Testis (tissue), 2 donors: ENCODE measurements at regions not wholly inside any gene's neighbourhood (a gene's known extent, or its start where the extent isn't known, plus 50 kb on each side); places are given as distances from the start of the nearest gene placed in this dataset.

Source experiments
- POLR2A ChIP-seq: fragments of 450-650 bp; IDR thresholded peaks from one replicate; pipeline ENCODE4 v1.6.1; 2017; ENCODE audit warnings: antibody characterized with exemption, mild to moderate bottlenecking, moderate library complexity
- TF ChIP-seq, protein P1 (sequence below), 3 experiments: fragments of 450-650 bp in 2 of 3; fragments of 200-600 bp in 1 of 3; sonication (generic) in 1 of 3; IDR thresholded peaks; one replicate each; pipeline ENCODE4 v1.5.1; 2016 to 2019; ENCODE audit warnings: antibody characterized with exemption in 3 of 3, mild to moderate bottlenecking in 2 of 3, moderate library complexity in 1 of 3

DNA sequence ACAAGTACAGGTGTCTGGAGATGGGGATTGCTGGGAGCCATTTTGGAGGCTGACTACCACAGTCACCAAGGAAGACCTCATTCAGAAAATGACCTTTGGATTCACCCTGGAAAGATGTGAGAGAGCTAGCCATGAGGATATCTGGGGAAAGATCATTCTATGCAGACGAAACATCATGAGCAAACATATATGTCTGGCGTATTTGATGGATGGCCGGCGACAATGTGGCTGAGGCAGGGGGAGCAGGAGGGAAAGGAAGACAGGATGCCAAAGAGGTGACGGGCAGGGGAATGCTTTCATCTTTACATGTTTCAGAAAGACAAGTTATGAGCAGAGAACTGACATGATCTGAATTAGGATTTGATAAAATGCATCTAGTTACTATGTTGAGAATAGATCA is 61.5 kb upstream of the SOX13 start:
- TF ChIP-seq, protein P1, sequence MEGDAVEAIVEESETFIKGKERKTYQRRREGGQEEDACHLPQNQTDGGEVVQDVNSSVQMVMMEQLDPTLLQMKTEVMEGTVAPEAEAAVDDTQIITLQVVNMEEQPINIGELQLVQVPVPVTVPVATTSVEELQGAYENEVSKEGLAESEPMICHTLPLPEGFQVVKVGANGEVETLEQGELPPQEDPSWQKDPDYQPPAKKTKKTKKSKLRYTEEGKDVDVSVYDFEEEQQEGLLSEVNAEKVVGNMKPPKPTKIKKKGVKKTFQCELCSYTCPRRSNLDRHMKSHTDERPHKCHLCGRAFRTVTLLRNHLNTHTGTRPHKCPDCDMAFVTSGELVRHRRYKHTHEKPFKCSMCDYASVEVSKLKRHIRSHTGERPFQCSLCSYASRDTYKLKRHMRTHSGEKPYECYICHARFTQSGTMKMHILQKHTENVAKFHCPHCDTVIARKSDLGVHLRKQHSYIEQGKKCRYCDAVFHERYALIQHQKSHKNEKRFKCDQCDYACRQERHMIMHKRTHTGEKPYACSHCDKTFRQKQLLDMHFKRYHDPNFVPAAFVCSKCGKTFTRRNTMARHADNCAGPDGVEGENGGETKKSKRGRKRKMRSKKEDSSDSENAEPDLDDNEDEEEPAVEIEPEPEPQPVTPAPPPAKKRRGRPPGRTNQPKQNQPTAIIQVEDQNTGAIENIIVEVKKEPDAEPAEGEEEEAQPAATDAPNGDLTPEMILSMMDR (IDR thresholded peaks at IDR 0.05) = no peak
- TF ChIP-seq POLR2A = no peak
